ENCODE measurements at regions not wholly inside any gene's neighbourhood (a gene's known extent, or its start where the extent isn't known, plus 50 kb on each side); places are given as distances from the start of the nearest gene placed in this dataset.
A peak's percentile ranks its signal among the peaks of the same experiment; 100 is the strongest.

DNA sequence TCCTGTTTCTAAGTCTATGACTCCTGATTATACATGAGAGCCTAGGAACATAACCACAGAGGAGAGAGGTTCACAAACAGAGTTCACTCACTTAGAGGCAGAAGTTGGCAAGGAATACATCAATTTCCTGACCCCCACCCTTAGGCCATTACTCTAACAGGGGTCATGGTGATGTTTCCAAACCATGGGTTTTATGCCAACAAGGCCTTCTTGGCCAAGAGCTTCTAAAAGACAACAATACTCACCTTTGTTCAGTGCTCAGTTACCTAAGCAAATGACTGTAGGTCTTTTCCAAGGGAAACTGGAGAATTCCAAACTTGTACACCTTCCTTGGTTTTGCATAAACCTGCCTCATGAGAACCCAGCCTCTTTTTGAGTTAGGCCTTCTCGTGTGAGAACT lies 52.6 kb downstream of the ERICH4 start:
- intact Hi-C loops (cut with DNase I; ENCODE audit: low total_unique reads), result no loop called here
- WGBS, 5 donors, result 41 to 68% (median 58%) methylated on average over 1 of the region's 1 CpG
- no peaks in the 10 kb centered on the region for H3K9me3 ChIP-seq
- no peak overlapping the region for H3K27ac ChIP-seq
- TF ChIP-seq, protein P1, sequence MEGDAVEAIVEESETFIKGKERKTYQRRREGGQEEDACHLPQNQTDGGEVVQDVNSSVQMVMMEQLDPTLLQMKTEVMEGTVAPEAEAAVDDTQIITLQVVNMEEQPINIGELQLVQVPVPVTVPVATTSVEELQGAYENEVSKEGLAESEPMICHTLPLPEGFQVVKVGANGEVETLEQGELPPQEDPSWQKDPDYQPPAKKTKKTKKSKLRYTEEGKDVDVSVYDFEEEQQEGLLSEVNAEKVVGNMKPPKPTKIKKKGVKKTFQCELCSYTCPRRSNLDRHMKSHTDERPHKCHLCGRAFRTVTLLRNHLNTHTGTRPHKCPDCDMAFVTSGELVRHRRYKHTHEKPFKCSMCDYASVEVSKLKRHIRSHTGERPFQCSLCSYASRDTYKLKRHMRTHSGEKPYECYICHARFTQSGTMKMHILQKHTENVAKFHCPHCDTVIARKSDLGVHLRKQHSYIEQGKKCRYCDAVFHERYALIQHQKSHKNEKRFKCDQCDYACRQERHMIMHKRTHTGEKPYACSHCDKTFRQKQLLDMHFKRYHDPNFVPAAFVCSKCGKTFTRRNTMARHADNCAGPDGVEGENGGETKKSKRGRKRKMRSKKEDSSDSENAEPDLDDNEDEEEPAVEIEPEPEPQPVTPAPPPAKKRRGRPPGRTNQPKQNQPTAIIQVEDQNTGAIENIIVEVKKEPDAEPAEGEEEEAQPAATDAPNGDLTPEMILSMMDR (IDR thresholded peaks at IDR 0.05 in 8 of 11, conservative IDR thresholded peaks at IDR 0.05 in 3 of 11), result no peak
- TF ChIP-seq POLR2AphosphoS5 (IDR thresholded peaks at IDR 0.05) (no peak), POLR2A (IDR thresholded peaks at IDR 0.05) (no peak)
- H3K36me3 ChIP-seq, result peaks cover 0 to 3% (median 0%) of the 10 kb centered on the region in 6 donors
- peaks cover 0 to 18% (median 0%) of the 10 kb centered on the region in 7 donors for H3K27me3 ChIP-seq (replicated peaks in 1 of 7)
- no peak overlapping the region for H3K4me3 ChIP-seq
- DNase-seq, result no peak
- peaks cover 0 to 8% (median 3%) of the 10 kb centered on the region in 6 donors for H3K4me1 ChIP-seq

DNA sequence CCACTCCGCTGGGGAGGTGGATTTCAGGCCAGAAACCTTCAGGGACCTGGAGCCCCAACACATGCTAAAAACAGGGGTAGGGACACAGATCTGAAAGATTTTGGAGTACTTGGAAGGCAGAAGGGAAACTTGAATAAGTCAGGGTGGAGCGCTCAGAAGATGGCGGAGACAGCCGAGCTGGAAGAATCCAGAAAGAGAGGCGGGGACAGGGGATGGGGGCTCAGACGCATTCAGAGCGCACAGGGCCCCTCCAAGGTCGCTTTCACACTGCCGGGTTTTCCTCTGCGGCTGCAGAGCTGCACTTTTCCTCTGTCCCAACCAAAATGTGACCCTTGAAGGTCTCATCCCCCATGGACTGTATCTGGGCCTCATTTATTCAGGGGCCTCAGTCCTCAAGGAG lies 56.9 kb downstream of the ERICH4 start:
- intact Hi-C loops (cut with DNase I; ENCODE audit: low total_unique reads), result no loop called here
- H3K27me3 ChIP-seq (replicated peaks in 1 of 7), result peaks cover 0 to 36% (median 0%) of the 10 kb centered on the region in 7 donors
- 55 to 82% (median 73%) methylated on average over 10 of the region's 10 CpGs for WGBS, 5 donors
- H3K27ac ChIP-seq, result peak overlapping the region in 7 of 8 donors; percentile 78 to 90 (median 82)
- DNase-seq, result no peak
- no peaks in the 10 kb centered on the region for H3K9me3 ChIP-seq
- H3K4me1 ChIP-seq, result peaks cover 0 to 19% (median 7%) of the 10 kb centered on the region in 6 donors
- peak overlapping the region; percentile 16 to 63 (median 32) for H3K4me3 ChIP-seq
- TF ChIP-seq POLR2A (IDR thresholded peaks at IDR 0.05), result no peak
- TF ChIP-seq, protein P1 (IDR thresholded peaks at IDR 0.05 in 8 of 11, conservative IDR thresholded peaks at IDR 0.05 in 3 of 11), result no peak
- TF ChIP-seq POLR2AphosphoS5 (IDR thresholded peaks at IDR 0.05), result no peak
- H3K36me3 ChIP-seq, result no peaks in the 10 kb centered on the region

DNA sequence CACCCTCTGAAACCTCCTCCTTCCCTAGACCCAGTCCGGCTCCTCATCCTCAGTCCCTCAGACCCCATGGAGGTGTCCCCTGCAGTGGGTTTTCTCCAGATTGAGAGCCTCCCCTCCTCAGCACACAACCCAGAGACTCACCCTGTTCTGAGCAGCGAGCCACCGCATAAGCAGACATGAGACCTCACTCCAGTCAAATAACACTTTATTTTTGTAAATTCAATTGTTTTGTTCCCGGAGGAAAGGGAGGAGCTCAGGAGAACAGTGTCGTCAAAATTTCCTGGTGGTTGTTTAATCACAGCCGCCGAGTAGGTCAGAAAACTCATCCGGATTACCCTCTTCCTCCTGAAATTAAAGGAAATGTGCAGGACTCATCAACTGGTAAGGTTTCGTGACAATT lies 57.5 kb downstream of the ERICH4 start:
- Histone ChIP-seq H3K27me3 (replicated peaks in 1 of 7) (peaks cover 0 to 41% (median 0%) of the 10 kb centered on the region in 7 donors), H3K27ac (peak overlapping the region; percentile 58 to 90 (median 80)), H3K4me3 (peak overlapping the region; percentile 14 to 63 (median 32)), H3K9me3 (no peaks in the 10 kb centered on the region), H3K4me1 (peaks cover 0 to 18% (median 5%) of the 10 kb centered on the region in 6 donors), H3K36me3 (no peaks in the 10 kb centered on the region)
- DNase-seq, result no peak
- intact Hi-C loops (cut with DNase I; ENCODE audit: low total_unique reads), result no loop called here
- TF ChIP-seq, protein P1 (IDR thresholded peaks at IDR 0.05 in 8 of 11, conservative IDR thresholded peaks at IDR 0.05 in 3 of 11), result no peak
- peak in 2 of 3 donors; percentile 64 to 84 for TF ChIP-seq POLR2AphosphoS5 (IDR thresholded peaks at IDR 0.05)
- TF ChIP-seq POLR2A (IDR thresholded peaks at IDR 0.05), result peak in 1 of 3 donors; percentile 41
- WGBS, 5 donors, result 67 to 91% (median 77%) methylated on average over 9 of the region's 9 CpGs

DNA sequence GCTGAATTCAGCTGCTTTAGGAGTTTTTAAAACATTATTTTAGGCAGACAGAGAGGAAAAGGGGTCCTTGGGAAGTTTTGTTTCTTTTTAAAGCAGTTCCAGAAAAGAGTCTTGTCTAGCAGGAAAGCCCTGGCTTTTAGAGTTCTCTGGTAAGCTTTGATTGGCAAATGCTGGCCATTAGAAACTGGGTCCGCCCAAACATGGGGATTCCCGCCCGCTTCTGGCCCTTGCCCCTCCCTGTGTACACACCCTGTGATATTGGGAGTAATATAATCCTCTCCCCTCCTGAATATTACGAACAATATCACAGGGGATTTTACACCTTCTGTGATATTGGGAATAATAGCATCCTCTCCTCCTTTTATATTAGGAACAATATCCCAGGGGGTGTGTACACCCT lies 58.9 kb downstream of the ERICH4 start:
- Histone ChIP-seq H3K4me1 (peaks cover 0 to 13% (median 5%) of the 10 kb centered on the region in 6 donors), H3K27ac (peak overlapping the region in 7 of 8 donors; percentile 48 to 90 (median 79)), H3K27me3 (replicated peaks in 1 of 7) (peaks cover 0 to 45% (median 0%) of the 10 kb centered on the region in 7 donors), H3K36me3 (no peaks in the 10 kb centered on the region), H3K4me3 (no peak overlapping the region), H3K9me3 (no peaks in the 10 kb centered on the region)
- 53 to 74% (median 70%) methylated on average over 4 of the region's 4 CpGs for WGBS, 5 donors
- TF ChIP-seq POLR2A (IDR thresholded peaks at IDR 0.05), result no peak
- TF ChIP-seq POLR2AphosphoS5 (IDR thresholded peaks at IDR 0.05), result no peak
- TF ChIP-seq, protein P1 (IDR thresholded peaks at IDR 0.05 in 8 of 11, conservative IDR thresholded peaks at IDR 0.05 in 3 of 11), result no peak
- intact Hi-C loops (cut with DNase I; ENCODE audit: low total_unique reads), result no loop called here
- DNase-seq, result no peak

Data from spleen (tissue), 11 donors.